Ascending aorta (tissue), 2 donors: ENCODE measurements at regions not wholly inside any gene's neighbourhood (a gene's known extent, or its start where the extent isn't known, plus 50 kb on each side); places are given as distances from the start of the nearest gene placed in this dataset.

Experiments
- DNase-seq, 2 donors: peaks; one replicate each; pipeline ENCODE4 v3.0.0-alpha.2; 2019; ENCODE audit warnings: low spot score in 2 of 2
- H3K27ac ChIP-seq, 2 donors: fragments of 200-600 bp; sonication (generic); one replicate each; pipeline ENCODE4 v1.5.1; 2016 to 2017; ENCODE audit warnings: mild to moderate bottlenecking in 1 of 2
- H3K27me3 ChIP-seq: fragments of 200-600 bp; sonication (generic); one replicate; pipeline ENCODE4 v1.5.1; 2017
- H3K36me3 ChIP-seq, 2 donors: fragments of 200-600 bp; sonication (generic); one replicate each; pipeline ENCODE4 v1.5.1; 2016
- H3K4me1 ChIP-seq, 2 donors: fragments of 200-600 bp; sonication (generic); one replicate each; pipeline ENCODE4 v1.5.1; 2016 to 2017; ENCODE audit warnings: mild to moderate bottlenecking in 1 of 2
- H3K4me3 ChIP-seq, 2 donors: fragments of 200-600 bp; sonication (generic); one replicate each; pipeline ENCODE4 v1.5.1; 2016 to 2017; ENCODE audit warnings: mild to moderate bottlenecking in 1 of 2
- H3K9me3 ChIP-seq, 2 donors: fragments of 200-600 bp; sonication (generic); one replicate each; pipeline ENCODE4 v1.5.1; 2016
- intact Hi-C: fragments of 100-400 bp; cut with DNase I; formaldehyde crosslinking; loops from one replicate; pipeline ENCODE4 v1.15.1; 2023
- TF ChIP-seq, protein P1 (sequence below), 3 experiments: fragments of 200-600 bp in 2 of 3; fragments of 450-650 bp in 1 of 3; sonication (generic) in 2 of 3; IDR thresholded peaks; one replicate each; pipeline ENCODE4 v1.5.1; 2016 to 2019; ENCODE audit warnings: antibody characterized with exemption in 3 of 3, mild to moderate bottlenecking in 1 of 3, moderate library complexity in 1 of 3

GRCh38 chr1:193625255-193625654 is 438.8 kb upstream of the B3GALT2 start:
- Histone ChIP-seq H3K36me3 (no peaks in the 10 kb centered on the region), H3K27ac (no peak overlapping the region), H3K4me3 (no peak overlapping the region), H3K4me1 (no peaks in the 10 kb centered on the region), H3K9me3 (no peaks in the 10 kb centered on the region), H3K27me3 (no peaks in the 10 kb centered on the region)
- DNase-seq, result no peak
- intact Hi-C loops, result no loop called here
- TF ChIP-seq, protein P1, sequence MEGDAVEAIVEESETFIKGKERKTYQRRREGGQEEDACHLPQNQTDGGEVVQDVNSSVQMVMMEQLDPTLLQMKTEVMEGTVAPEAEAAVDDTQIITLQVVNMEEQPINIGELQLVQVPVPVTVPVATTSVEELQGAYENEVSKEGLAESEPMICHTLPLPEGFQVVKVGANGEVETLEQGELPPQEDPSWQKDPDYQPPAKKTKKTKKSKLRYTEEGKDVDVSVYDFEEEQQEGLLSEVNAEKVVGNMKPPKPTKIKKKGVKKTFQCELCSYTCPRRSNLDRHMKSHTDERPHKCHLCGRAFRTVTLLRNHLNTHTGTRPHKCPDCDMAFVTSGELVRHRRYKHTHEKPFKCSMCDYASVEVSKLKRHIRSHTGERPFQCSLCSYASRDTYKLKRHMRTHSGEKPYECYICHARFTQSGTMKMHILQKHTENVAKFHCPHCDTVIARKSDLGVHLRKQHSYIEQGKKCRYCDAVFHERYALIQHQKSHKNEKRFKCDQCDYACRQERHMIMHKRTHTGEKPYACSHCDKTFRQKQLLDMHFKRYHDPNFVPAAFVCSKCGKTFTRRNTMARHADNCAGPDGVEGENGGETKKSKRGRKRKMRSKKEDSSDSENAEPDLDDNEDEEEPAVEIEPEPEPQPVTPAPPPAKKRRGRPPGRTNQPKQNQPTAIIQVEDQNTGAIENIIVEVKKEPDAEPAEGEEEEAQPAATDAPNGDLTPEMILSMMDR (IDR thresholded peaks at IDR 0.05), result no peak

DNA sequence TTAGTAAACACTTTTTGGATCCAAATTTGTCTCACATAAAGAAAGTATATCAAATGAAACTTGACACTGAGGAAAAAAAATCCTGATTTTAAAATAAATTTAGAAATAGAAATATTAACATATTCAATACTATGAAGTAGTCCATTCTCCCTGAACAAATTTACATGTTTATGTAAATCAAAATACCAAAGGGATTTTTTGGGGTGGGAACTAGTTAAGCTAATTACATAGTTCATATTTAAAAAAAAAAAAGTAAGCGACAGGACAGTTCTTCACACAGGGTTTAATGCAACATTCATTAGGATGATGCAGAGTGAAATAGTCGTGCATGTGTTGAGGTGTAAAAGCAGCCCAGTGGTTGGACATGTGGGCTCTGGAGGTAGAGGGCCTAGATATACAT is 433.5 kb upstream of the B3GALT2 start:
- H3K27me3 ChIP-seq, result no peaks in the 10 kb centered on the region
- intact Hi-C loops, result no loop called here
- H3K4me1 ChIP-seq, result no peaks in the 10 kb centered on the region
- no peak for DNase-seq
- H3K36me3 ChIP-seq, result no peaks in the 10 kb centered on the region
- H3K27ac ChIP-seq, result no peak overlapping the region
- TF ChIP-seq, protein P1 (IDR thresholded peaks at IDR 0.05), result no peak
- no peak overlapping the region for H3K4me3 ChIP-seq
- H3K9me3 ChIP-seq, result no peaks in the 10 kb centered on the region

DNA sequence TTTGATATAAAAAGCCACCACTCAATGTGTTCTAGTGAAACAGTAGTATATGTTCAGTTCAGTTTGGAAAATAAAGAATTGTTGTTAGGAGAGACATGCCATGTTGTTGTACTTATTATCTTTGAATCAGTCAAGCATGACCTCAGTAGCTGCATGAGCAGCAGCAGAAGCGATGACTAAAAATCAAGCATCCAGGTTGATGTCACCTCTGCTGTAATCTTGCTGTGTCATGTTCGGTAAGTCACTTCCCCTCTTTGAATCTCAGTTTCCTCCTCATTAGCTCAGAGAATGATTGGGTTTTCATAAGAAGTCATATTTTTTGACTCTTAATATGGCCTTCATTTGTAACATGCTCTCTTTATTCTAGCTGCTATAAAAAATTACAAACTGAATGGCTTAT is 428.4 kb upstream of the B3GALT2 start:
- DNase-seq, result no peak
- Histone ChIP-seq H3K27me3 (no peaks in the 10 kb centered on the region), H3K36me3 (no peaks in the 10 kb centered on the region), H3K27ac (no peak overlapping the region), H3K4me1 (no peaks in the 10 kb centered on the region), H3K9me3 (no peaks in the 10 kb centered on the region), H3K4me3 (no peak overlapping the region)
- intact Hi-C loops, result no loop called here
- TF ChIP-seq, protein P1 (IDR thresholded peaks at IDR 0.05), result no peak

GRCh38 chr1:193614275-193614674 is 427.9 kb upstream of the B3GALT2 start:
- no peak overlapping the region for H3K4me3 ChIP-seq
- no peaks in the 10 kb centered on the region for H3K36me3 ChIP-seq
- H3K27me3 ChIP-seq, result no peaks in the 10 kb centered on the region
- H3K27ac ChIP-seq, result no peak overlapping the region
- no peak for DNase-seq
- H3K9me3 ChIP-seq, result no peaks in the 10 kb centered on the region
- no peaks in the 10 kb centered on the region for H3K4me1 ChIP-seq
- TF ChIP-seq, protein P1 (IDR thresholded peaks at IDR 0.05), result no peak
- intact Hi-C loops, result no loop called here

DNA sequence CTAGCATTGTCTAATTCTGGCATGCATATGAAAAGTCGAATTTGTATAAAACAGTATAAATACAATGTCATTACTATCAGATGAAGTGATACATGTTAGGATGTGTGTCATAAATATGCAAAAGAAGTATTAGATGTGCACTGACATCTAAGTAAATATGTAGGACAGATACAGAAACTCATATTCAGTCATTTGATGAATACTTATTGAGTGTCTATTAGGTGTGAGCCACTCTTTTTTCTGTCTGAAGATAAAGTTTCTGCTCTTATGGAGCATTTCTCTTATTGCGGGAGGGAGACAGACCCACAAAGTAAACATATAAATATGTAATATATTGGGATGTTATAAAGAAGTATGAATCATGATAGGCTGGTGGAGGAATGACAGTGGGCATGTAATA is 426.6 kb upstream of the B3GALT2 start:
- peaks cover 0 to 3% of the 10 kb centered on the region in 2 donors for H3K9me3 ChIP-seq

More for the DNA sequence above, 426.6 kb upstream of the B3GALT2 start:
- Histone ChIP-seq H3K36me3 (no peaks in the 10 kb centered on the region), H3K4me1 (no peaks in the 10 kb centered on the region), H3K27me3 (no peaks in the 10 kb centered on the region), H3K27ac (no peak overlapping the region), H3K4me3 (no peak overlapping the region)
- intact Hi-C loops, result no loop called here
- TF ChIP-seq, protein P1 (IDR thresholded peaks at IDR 0.05), result no peak
- no peak for DNase-seq
